ENCODE measurements at regions not wholly inside any gene's neighbourhood (a gene's known extent, or its start where the extent isn't known, plus 50 kb on each side); places are given as distances from the start of the nearest gene placed in this dataset.

DNA sequence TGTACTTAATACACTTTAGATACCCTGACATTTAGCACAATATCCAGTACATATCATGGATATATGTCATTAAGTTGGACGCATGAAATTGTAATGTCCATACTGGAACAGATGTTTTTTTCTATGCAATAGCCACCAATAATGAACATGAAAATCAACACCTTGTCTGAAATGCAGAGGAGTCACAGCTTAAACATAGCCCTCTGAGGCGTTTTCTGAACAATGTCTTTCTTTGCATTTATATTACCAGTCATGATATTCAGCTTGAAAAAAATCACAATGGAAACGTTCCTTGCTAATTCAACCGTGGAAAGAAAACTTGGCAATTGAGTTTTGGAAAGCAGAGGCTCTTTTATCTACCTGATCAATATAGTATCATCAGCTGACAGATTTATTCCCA is 86.7 kb upstream of the COL11A1 start:
- TF ChIP-seq, protein P1, sequence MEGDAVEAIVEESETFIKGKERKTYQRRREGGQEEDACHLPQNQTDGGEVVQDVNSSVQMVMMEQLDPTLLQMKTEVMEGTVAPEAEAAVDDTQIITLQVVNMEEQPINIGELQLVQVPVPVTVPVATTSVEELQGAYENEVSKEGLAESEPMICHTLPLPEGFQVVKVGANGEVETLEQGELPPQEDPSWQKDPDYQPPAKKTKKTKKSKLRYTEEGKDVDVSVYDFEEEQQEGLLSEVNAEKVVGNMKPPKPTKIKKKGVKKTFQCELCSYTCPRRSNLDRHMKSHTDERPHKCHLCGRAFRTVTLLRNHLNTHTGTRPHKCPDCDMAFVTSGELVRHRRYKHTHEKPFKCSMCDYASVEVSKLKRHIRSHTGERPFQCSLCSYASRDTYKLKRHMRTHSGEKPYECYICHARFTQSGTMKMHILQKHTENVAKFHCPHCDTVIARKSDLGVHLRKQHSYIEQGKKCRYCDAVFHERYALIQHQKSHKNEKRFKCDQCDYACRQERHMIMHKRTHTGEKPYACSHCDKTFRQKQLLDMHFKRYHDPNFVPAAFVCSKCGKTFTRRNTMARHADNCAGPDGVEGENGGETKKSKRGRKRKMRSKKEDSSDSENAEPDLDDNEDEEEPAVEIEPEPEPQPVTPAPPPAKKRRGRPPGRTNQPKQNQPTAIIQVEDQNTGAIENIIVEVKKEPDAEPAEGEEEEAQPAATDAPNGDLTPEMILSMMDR (conservative IDR thresholded peaks at IDR 0.05; ENCODE audit: low read depth in 2 of 2) = no peak
- TF ChIP-seq EZH2 (IDR thresholded peaks at IDR 0.05; ENCODE audit: low read depth, unreplicated experiment) = no peak
- no peak for TF ChIP-seq EZH2phosphoT487 (IDR thresholded peaks at IDR 0.05; ENCODE audit: unreplicated experiment)
- TF ChIP-seq ZNF114 (CRISPR knock-in tag; IDR thresholded peaks at IDR 0.05) = no peak
- TF ChIP-seq POLR2AphosphoS5 (IDR thresholded peaks at IDR 0.05; ENCODE audit: low read depth) = no peak
